Endothelial cell of umbilical vein (primary cell): ENCODE measurements at regions not wholly inside any gene's neighbourhood (a gene's known extent, or its start where the extent isn't known, plus 50 kb on each side); places are given as distances from the start of the nearest gene placed in this dataset.

ENCODE experiments used
- BruUV-seq: library from RNA; stranded (reverse); fragments of 400-500 nt; replicated peaks from 2 replicates; lab custom pipeline; 2021; lab: Mats Ljungman, UMichigan
- CTCF ChIA-PET: fragments of 300-600, 350-600 bp; sonication (Branson Sonifier 250); formaldehyde crosslinking; loops from one replicate; lab custom pipeline; 2021; ENCODE audit warnings: antibody characterized with exemption, inconsistent platforms; lab: Charles Lee
- POLR2A ChIA-PET: fragments of 300-600, 350-600 bp; sonication (Branson Sonifier 250); formaldehyde crosslinking; loops from one replicate; lab custom pipeline; 2021; ENCODE audit warnings: antibody characterized with exemption, inconsistent platforms; lab: Charles Lee
- DNase-seq: peaks from one replicate; pipeline ENCODE4 v3.0.0-alpha.2; 2011; ENCODE audit warnings: low read depth, low spot score
- FAIRE-seq: peaks from 2 replicates; lab custom pipeline; 2011; peaks lifted over from hg19 to GRCh38; lab: Jason Lieb, UNC
- H2AFZ ChIP-seq: 2 replicates; pipeline ENCODE4 v1.6.0; 2012; ENCODE audit warnings: low read depth, low read length, control low read depth, inconsistent platforms
- H3K27ac ChIP-seq: 2 replicates; pipeline ENCODE4 v1.5.1; 2011; ENCODE audit warnings: low read depth, mild to moderate bottlenecking, control low read depth, low read length, moderate library complexity; ENCODE audit not compliant: insufficient read depth
- H3K27me3 ChIP-seq, 2 experiments: 2 replicates each; pipeline versions ENCODE4 v1.6.0 to v1.6.1; 2011; ENCODE audit warnings: low read length in 2 of 2, mixed read lengths in 1 of 2; ENCODE audit not compliant: control insufficient read depth in 2 of 2, insufficient read depth in 2 of 2
- H3K36me3 ChIP-seq, 2 experiments: 2 replicates in 1 of 2; 3 replicates in 1 of 2; pipeline ENCODE4 v1.5.1; 2011; ENCODE audit warnings: low read length in 2 of 2, mild to moderate bottlenecking in 1 of 2, moderate library complexity in 1 of 2; ENCODE audit not compliant: control insufficient read depth in 2 of 2, insufficient read depth in 2 of 2; ENCODE audit errors: extremely low read depth in 1 of 2
- H3K4me1 ChIP-seq: 3 replicates; pipeline ENCODE4 v1.5.1; 2011; ENCODE audit warnings: mild to moderate bottlenecking, low read length; ENCODE audit not compliant: control insufficient read depth, insufficient read depth; ENCODE audit errors: extremely low read depth
- H3K4me2 ChIP-seq: 2 replicates; pipeline ENCODE4 v1.6.1; 2011; ENCODE audit warnings: low read length, control low read depth, mixed read lengths; ENCODE audit not compliant: insufficient read depth
- H3K4me3 ChIP-seq, 3 experiments: fragments of 200-600 bp in 1 of 3; sonication (generic), shearing (Covaris generic) in 1 of 3; replicated peaks in 1 of 3; 2 replicates each; pipeline ENCODE4 v1.5.1; 2011 to 2016; ENCODE audit warnings: control low read depth in 3 of 3, low read length in 3 of 3, mild to moderate bottlenecking in 2 of 3, inconsistent platforms in 1 of 3, low read depth in 1 of 3, moderate library complexity in 1 of 3; ENCODE audit not compliant: insufficient read depth in 1 of 3
- H3K79me2 ChIP-seq: 2 replicates; pipeline ENCODE4 v1.6.0; 2012; ENCODE audit warnings: low read length, inconsistent platforms; ENCODE audit not compliant: control insufficient read depth, insufficient read depth
- H3K9ac ChIP-seq: replicated peaks from 2 replicates; pipeline ENCODE3; 2011; ENCODE audit warnings: low read length, control low read depth; ENCODE audit not compliant: insufficient read depth; ENCODE audit errors: extremely low read depth
- H3K9me1 ChIP-seq: replicated peaks from 3 replicates; pipeline ENCODE4 v1.6.0; 2011; ENCODE audit warnings: mild to moderate bottlenecking, low read length; ENCODE audit not compliant: control insufficient read depth, insufficient read depth; ENCODE audit errors: extremely low read depth
- H3K9me3 ChIP-seq: replicated peaks from 2 replicates; pipeline ENCODE4 v1.5.1; 2012; ENCODE audit warnings: low read length, inconsistent platforms; ENCODE audit not compliant: control insufficient read depth, insufficient read depth
- H4K20me1 ChIP-seq: replicated peaks from 2 replicates; pipeline ENCODE3; 2011; ENCODE audit warnings: mild to moderate bottlenecking, low read length; ENCODE audit not compliant: control insufficient read depth, insufficient read depth; ENCODE audit errors: extremely low read depth
- EZH2 ChIP-seq: IDR thresholded peaks from 2 replicates; pipeline ENCODE4 v1.6.1; 2012; ENCODE audit warnings: borderline replicate concordance, low read depth, mild to moderate bottlenecking, moderate library complexity, low read length, inconsistent platforms; ENCODE audit not compliant: severe bottlenecking
- FOS ChIP-seq: IDR thresholded peaks from 2 replicates; pipeline ENCODE4 v1.6.1; 2011; ENCODE audit warnings: mild to moderate bottlenecking, low read length, moderate library complexity, borderline replicate concordance; ENCODE audit not compliant: insufficient read depth
- GATA2 ChIP-seq: IDR thresholded peaks from 2 replicates; pipeline ENCODE4 v1.7.0; 2011; ENCODE audit warnings: low read depth, mild to moderate bottlenecking, moderate library complexity, mixed read lengths, low read length; ENCODE audit not compliant: insufficient read length, insufficient read depth
- JUN ChIP-seq: IDR thresholded peaks from 2 replicates; pipeline ENCODE4 v1.6.1; 2011; ENCODE audit warnings: borderline replicate concordance, low read depth; ENCODE audit not compliant: insufficient read length, insufficient read depth
- MAX ChIP-seq: IDR thresholded peaks from 2 replicates; pipeline ENCODE4 v1.6.1; 2011; ENCODE audit not compliant: insufficient read depth, insufficient read length
- MYC ChIP-seq: IDR thresholded peaks from one replicate; pipeline ENCODE4 v1.6.1; 2011; ENCODE audit warnings: mild to moderate bottlenecking, low read depth, low read length
- POLR2AphosphoS5 ChIP-seq: IDR thresholded peaks from 2 replicates; pipeline ENCODE4 v1.6.1; 2012; ENCODE audit warnings: low read depth, mild to moderate bottlenecking, control low read depth, low read length, moderate library complexity; ENCODE audit not compliant: insufficient read depth
- dilution Hi-C: fragments of 300-500 bp; cut with MboI; formaldehyde crosslinking; loops from one replicate; pipeline ENCODE4 v1.15.0; 2019; ENCODE audit warnings: low sequenced_read_pairs; ENCODE audit not compliant: extremely low pct_ligation_motif_present
- intact Hi-C: fragments of 100-400 bp; cut with micrococcal nuclease; formaldehyde crosslinking; loops from one replicate; pipeline ENCODE4 v1.10.0; 2022
- TF ChIP-seq, protein P1 (sequence below), 2 donors: IDR thresholded peaks; 1 replicate in 1 of 2; 2 replicates in 1 of 2; pipeline ENCODE4 v1.5.1; 2011; ENCODE audit warnings: low read length in 2 of 2, mild to moderate bottlenecking in 2 of 2, moderate library complexity in 2 of 2, control low read depth in 1 of 2, inconsistent platforms in 1 of 2, low read depth in 1 of 2; ENCODE audit not compliant: insufficient read depth in 1 of 2; ENCODE audit errors: extremely low read depth in 1 of 2

DNA sequence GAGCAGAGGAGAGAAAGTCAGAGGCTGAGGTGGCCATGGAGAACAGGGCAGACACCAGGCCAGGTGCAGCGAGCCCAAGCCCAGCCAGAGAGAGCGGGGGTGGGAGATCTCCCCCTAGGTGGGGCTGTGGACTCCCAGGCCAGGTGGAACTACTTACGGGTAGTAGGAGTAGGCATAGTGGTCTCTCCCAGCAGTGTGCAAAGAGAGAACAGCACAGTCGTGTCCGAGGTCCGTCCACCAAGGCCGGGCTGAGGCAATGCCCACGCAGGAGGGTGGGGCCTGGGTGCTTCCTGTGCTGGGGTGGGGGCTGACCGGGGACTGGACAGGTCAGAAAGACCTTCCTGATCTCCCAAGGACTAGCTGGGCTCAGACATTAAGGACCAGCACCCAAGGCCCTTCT is 263.7 kb downstream of the PTPRU start:
- FAIRE-seq, result no peak
- H3K4me2 ChIP-seq, result no peak overlapping the region
- H3K9me3 ChIP-seq, result no peaks in the 10 kb centered on the region
- no peak for DNase-seq
- no peaks in the 10 kb centered on the region for H3K36me3 ChIP-seq
- no peak overlapping the region for H2AFZ ChIP-seq
- intact Hi-C loops (no loop called here), dilution Hi-C loops (no loop called here)
- POLR2A ChIA-PET, result no interaction called here
- H4K20me1 ChIP-seq, result no peaks in the 10 kb centered on the region
- H3K4me1 ChIP-seq, result no peaks in the 10 kb centered on the region
- no peak overlapping the region for H3K4me3 ChIP-seq
- no peaks in the 10 kb centered on the region for H3K79me2 ChIP-seq
- H3K27ac ChIP-seq, result no peak overlapping the region
- H3K9ac ChIP-seq, result no peak overlapping the region
- CTCF ChIA-PET, result no interaction called here
- no peaks in the 10 kb centered on the region for H3K27me3 ChIP-seq
- TF ChIP-seq POLR2AphosphoS5 (no peak), MAX (no peak), JUN (no peak), MYC (no peak), GATA2 (no peak), FOS (no peak), EZH2 (no peak)
- TF ChIP-seq, protein P1, sequence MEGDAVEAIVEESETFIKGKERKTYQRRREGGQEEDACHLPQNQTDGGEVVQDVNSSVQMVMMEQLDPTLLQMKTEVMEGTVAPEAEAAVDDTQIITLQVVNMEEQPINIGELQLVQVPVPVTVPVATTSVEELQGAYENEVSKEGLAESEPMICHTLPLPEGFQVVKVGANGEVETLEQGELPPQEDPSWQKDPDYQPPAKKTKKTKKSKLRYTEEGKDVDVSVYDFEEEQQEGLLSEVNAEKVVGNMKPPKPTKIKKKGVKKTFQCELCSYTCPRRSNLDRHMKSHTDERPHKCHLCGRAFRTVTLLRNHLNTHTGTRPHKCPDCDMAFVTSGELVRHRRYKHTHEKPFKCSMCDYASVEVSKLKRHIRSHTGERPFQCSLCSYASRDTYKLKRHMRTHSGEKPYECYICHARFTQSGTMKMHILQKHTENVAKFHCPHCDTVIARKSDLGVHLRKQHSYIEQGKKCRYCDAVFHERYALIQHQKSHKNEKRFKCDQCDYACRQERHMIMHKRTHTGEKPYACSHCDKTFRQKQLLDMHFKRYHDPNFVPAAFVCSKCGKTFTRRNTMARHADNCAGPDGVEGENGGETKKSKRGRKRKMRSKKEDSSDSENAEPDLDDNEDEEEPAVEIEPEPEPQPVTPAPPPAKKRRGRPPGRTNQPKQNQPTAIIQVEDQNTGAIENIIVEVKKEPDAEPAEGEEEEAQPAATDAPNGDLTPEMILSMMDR (IDR thresholded peaks at IDR 0.05; ENCODE audit: extremely low read depth in 1 of 2, insufficient read depth in 1 of 2, low read depth in 1 of 2, low read length in 2 of 2), result no peak
- BruUV-seq, result no TSS peak
- no peaks in the 10 kb centered on the region for H3K9me1 ChIP-seq
